KOPT-K1 (cell line): ENCODE measurements at regions not wholly inside any gene's neighbourhood (a gene's known extent, or its start where the extent isn't known, plus 50 kb on each side); places are given as distances from the start of the nearest gene placed in this dataset.

Source experiments
- H3K27ac ChIP-seq: fragments of 200-600 bp; sonication (generic); 2 replicates; pipeline ENCODE4 v1.5.1; 2016; ENCODE audit warnings: antibody characterized with exemption, mild to moderate bottlenecking, low read depth, low read length; ENCODE audit not compliant: poor library complexity, severe bottlenecking
- H3K36me3 ChIP-seq: fragments of 200-600 bp; sonication (generic); 2 replicates; pipeline ENCODE4 v1.5.1; 2017; ENCODE audit warnings: antibody characterized with exemption, mild to moderate bottlenecking, low read length, moderate library complexity; ENCODE audit not compliant: insufficient read depth
- H3K9me3 ChIP-seq: fragments of 200-600 bp; sonication (generic); 2 replicates; pipeline ENCODE4 v1.5.1; 2017; ENCODE audit warnings: antibody characterized with exemption, low read length, mild to moderate bottlenecking; ENCODE audit not compliant: insufficient read depth, poor library complexity, severe bottlenecking

GRCh38 chr2:194270648-194271047, 1386.4 kb upstream of the SLC39A10 start:
- H3K9me3 ChIP-seq = no peaks in the 10 kb centered on the region
- H3K27ac ChIP-seq = no peak overlapping the region
- H3K36me3 ChIP-seq = no peaks in the 10 kb centered on the region

- Histone ChIP-seq H3K36me3 (no peaks in the 10 kb centered on the region), H3K27ac (no peak overlapping the region), H3K9me3 (no peaks in the 10 kb centered on the region)
Observed at GRCh38 chr2:194264586-194264985, 1392.4 kb upstream of the SLC39A10 start.

- no peaks in the 10 kb centered on the region for H3K9me3 ChIP-seq
- H3K27ac ChIP-seq = no peak overlapping the region
- no peaks in the 10 kb centered on the region for H3K36me3 ChIP-seq
Observed at GRCh38 chr2:194260185-194260584, 1396.8 kb upstream of the SLC39A10 start.

- Histone ChIP-seq H3K9me3 (peaks cover 13% of the 10 kb centered on the region), H3K27ac (no peak overlapping the region), H3K36me3 (no peaks in the 10 kb centered on the region)
Observed at GRCh38 chr2:194257095-194257494, 1399.9 kb upstream of the SLC39A10 start.

- Histone ChIP-seq H3K27ac (no peak overlapping the region), H3K9me3 (peaks cover 13% of the 10 kb centered on the region), H3K36me3 (no peaks in the 10 kb centered on the region)
Observed at GRCh38 chr2:194253528-194254259, 1403.3 kb upstream of the SLC39A10 start.

- Histone ChIP-seq H3K36me3 (no peaks in the 10 kb centered on the region), H3K27ac (no peak overlapping the region), H3K9me3 (peaks cover 13% of the 10 kb centered on the region)
Observed at GRCh38 chr2:194252127-194252526, 1404.9 kb upstream of the SLC39A10 start.

- no peak overlapping the region for H3K27ac ChIP-seq
- H3K9me3 ChIP-seq = no peaks in the 10 kb centered on the region
- no peaks in the 10 kb centered on the region for H3K36me3 ChIP-seq
Observed at GRCh38 chr2:194232600-194232999, 1424.4 kb upstream of the SLC39A10 start.

GRCh38 chr2:194223218-194223617, 1433.8 kb upstream of the SLC39A10 start:
- no peak overlapping the region for H3K27ac ChIP-seq
- H3K9me3 ChIP-seq = no peaks in the 10 kb centered on the region
- H3K36me3 ChIP-seq = no peaks in the 10 kb centered on the region

- no peak overlapping the region for H3K27ac ChIP-seq
- H3K36me3 ChIP-seq = no peaks in the 10 kb centered on the region
- no peaks in the 10 kb centered on the region for H3K9me3 ChIP-seq
Observed at GRCh38 chr2:194214192-194214591, 1442.8 kb upstream of the SLC39A10 start.

- Histone ChIP-seq H3K36me3 (no peaks in the 10 kb centered on the region), H3K9me3 (no peaks in the 10 kb centered on the region)
Observed at GRCh38 chr2:194205568-194206227, 1451.3 kb upstream of the SLC39A10 start.

GRCh38 chr2:194203898-194204297, 1453.1 kb upstream of the SLC39A10 start:
- Histone ChIP-seq H3K9me3 (no peaks in the 10 kb centered on the region), H3K36me3 (no peaks in the 10 kb centered on the region), H3K27ac (no peak overlapping the region)

More at GRCh38 chr2:194205568-194206227, 1451.3 kb upstream of the SLC39A10 start:
- H3K27ac ChIP-seq = no peak overlapping the region

- no peaks in the 10 kb centered on the region for H3K9me3 ChIP-seq
- H3K36me3 ChIP-seq = no peaks in the 10 kb centered on the region
- no peak overlapping the region for H3K27ac ChIP-seq
Observed at GRCh38 chr2:194182888-194183287, 1474.1 kb upstream of the SLC39A10 start.

- Histone ChIP-seq H3K9me3 (no peaks in the 10 kb centered on the region), H3K27ac (no peak overlapping the region), H3K36me3 (no peaks in the 10 kb centered on the region)
Observed at GRCh38 chr2:194176134-194176533, 1480.9 kb upstream of the SLC39A10 start.

GRCh38 chr2:194166818-194167217, 1490.2 kb upstream of the SLC39A10 start:
- Histone ChIP-seq H3K36me3 (no peaks in the 10 kb centered on the region), H3K27ac (no peak overlapping the region), H3K9me3 (no peaks in the 10 kb centered on the region)

GRCh38 chr2:194155431-194155830, 1501.6 kb upstream of the SLC39A10 start:
- no peak overlapping the region for H3K27ac ChIP-seq
- H3K9me3 ChIP-seq = peaks cover 6% of the 10 kb centered on the region
- H3K36me3 ChIP-seq = no peaks in the 10 kb centered on the region

GRCh38 chr2:194151231-194151630, 1505.8 kb upstream of the SLC39A10 start:
- H3K36me3 ChIP-seq = no peaks in the 10 kb centered on the region
- H3K27ac ChIP-seq = no peak overlapping the region
- H3K9me3 ChIP-seq = no peaks in the 10 kb centered on the region
